Thymus (tissue), 11 donors: ENCODE measurements at regions not wholly inside any gene's neighbourhood (a gene's known extent, or its start where the extent isn't known, plus 50 kb on each side); places are given as distances from the start of the nearest gene placed in this dataset.
"Not testable (repeated sequence)": the region's sequence is repeated elsewhere in the genome, so short reads cannot be mapped to it uniquely, and the experiment has no call there.

Source experiments
- DNase-seq, 9 donors: peaks; one replicate each; pipeline ENCODE4 v3.0.0-alpha.2; 2013; ENCODE audit warnings: low spot score in 9 of 9, low read depth in 6 of 9, missing footprints in 1 of 9
- H3K27ac ChIP-seq, 2 donors: one replicate each; pipeline ENCODE4 v1.5.1; 2013; ENCODE audit warnings: control low read depth in 1 of 2, low read depth in 1 of 2, low read length in 1 of 2, mild to moderate bottlenecking in 1 of 2, moderate library complexity in 1 of 2
- H3K27me3 ChIP-seq, 2 donors: one replicate each; pipeline ENCODE4 v1.5.1; 2013; ENCODE audit warnings: low read length in 1 of 2; ENCODE audit not compliant: control insufficient read depth in 2 of 2, insufficient read depth in 1 of 2
- H3K36me3 ChIP-seq, 2 donors: one replicate each; pipeline ENCODE4 v1.5.1; 2013; ENCODE audit warnings: low read length in 1 of 2, mild to moderate bottlenecking in 1 of 2, moderate library complexity in 1 of 2; ENCODE audit not compliant: control insufficient read depth in 2 of 2, insufficient read depth in 2 of 2
- H3K4me1 ChIP-seq, 2 donors: one replicate each; pipeline ENCODE4 v1.5.1; 2013; ENCODE audit warnings: low read length in 2 of 2; ENCODE audit not compliant: control insufficient read depth in 2 of 2, insufficient read depth in 2 of 2
- H3K4me3 ChIP-seq, 2 donors: one replicate each; pipeline ENCODE4 v1.5.1; 2013; ENCODE audit warnings: low read length in 2 of 2, control low read depth in 1 of 2, mild to moderate bottlenecking in 1 of 2
- H3K9me3 ChIP-seq, 2 donors: one replicate each; pipeline ENCODE4 v1.5.1; 2013; ENCODE audit warnings: low read length in 1 of 2, mild to moderate bottlenecking in 1 of 2; ENCODE audit not compliant: control insufficient read depth in 2 of 2, insufficient read depth in 1 of 2
- WGBS: extraction: QIAGEN DNeasy Blood & Tissue Kit; methylation state at CpG from one replicate; pipeline ENCODE4 v1.1.7; 2013; 5-methylcytosine and 5-hydroxymethylcytosine counted together
- donor health status: healthy.

DNA sequence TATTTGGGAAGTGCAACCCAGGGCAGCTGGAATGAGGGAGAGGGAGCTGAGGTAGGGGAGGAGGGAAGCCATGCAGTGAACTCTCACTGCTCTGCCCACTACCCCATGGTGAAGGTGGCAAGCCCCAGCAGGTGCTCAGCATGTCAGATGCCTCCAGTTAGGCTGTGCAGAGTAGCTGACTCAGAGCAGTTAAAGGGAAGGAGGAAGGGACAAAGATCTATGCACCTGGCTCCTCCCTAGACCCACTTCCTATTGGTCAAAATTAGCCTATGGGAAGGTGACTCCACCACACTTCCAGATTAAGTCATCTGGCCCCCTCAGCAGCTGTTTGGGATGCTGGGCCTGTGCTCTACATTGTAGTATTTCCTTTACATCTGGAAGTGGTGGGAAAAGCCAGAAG lies 125.7 kb upstream of the MTPN start:
- DNase-seq = no peak
- no peaks in the 10 kb centered on the region for H3K27me3 ChIP-seq
- no peak overlapping the region for H3K4me3 ChIP-seq
- H3K36me3 ChIP-seq = no peaks in the 10 kb centered on the region
- H3K27ac ChIP-seq = no peak overlapping the region
- no peaks in the 10 kb centered on the region for H3K4me1 ChIP-seq
- peaks cover 0 to 5% of the 10 kb centered on the region in 2 donors for H3K9me3 ChIP-seq

DNA sequence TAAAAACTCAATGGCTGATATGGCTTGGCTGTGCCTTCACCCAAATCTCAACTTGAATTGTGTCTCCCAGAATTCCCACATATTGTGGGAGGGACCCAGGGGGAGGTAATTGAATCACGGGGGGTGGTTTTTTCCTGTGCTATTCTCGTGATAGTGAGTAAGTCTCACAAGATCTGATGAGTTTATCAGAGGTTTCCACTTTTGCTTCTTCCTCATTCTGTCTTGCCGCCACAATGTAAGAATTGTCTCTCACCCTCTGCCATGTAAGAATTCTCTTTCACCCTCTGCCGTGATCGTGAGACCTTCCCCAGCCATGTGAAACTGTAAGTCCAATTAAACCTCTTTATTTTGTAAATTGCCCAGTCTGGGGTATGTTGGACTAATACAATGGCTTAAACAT lies 115.6 kb upstream of the MTPN start:
- not testable (repeated sequence) for H3K27ac ChIP-seq, H3K36me3 ChIP-seq, H3K4me3 ChIP-seq, H3K4me1 ChIP-seq, H3K27me3 ChIP-seq, DNase-seq, H3K9me3 ChIP-seq
- 86% methylated on average over 5 of the region's 5 CpGs for WGBS

DNA sequence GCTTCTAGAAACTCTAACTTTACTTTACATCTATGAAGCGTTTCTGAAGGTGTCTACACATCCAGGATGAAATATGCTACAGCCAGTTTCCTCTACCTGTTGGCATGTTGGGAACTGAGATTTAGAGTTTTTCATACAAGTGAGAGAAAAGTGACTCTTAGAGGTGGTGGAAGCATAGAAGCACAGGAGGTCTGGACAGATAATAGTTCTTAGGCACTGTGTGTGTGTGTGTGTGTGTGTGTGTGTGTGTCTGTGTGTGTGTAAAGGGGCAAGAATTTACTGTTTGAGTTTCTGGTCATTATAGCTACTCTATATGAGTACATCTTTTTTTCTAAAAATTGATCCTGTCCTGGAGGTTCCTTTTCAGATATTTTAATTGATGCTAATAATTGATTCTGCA lies 110.7 kb upstream of the MTPN start:
- Histone ChIP-seq H3K27ac (no peak overlapping the region), H3K27me3 (no peaks in the 10 kb centered on the region)
- WGBS = 97% methylated on average over 1 of the region's 1 CpG

DNA sequence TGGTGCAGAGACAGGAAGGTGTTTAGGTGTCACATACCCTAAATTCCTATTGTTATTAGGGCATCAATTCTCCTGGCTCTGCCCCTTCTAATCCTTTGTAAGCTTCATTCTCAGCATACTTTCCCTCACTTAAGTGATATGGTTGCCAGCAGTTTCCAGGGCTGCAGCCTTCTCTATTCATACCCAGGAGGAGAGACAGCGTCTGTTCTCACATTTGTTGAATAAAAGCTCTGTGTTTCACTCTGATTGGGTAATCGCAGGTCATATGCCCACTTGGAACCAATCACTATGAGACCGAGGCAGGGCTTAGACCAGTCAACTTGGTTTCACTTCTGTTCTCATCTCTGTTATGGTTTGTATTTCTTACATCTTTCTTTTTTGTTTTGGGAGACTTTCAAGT lies 109.6 kb upstream of the MTPN start:
- no peaks in the 10 kb centered on the region for H3K4me1 ChIP-seq
- no peaks in the 10 kb centered on the region for H3K9me3 ChIP-seq
- H3K27me3 ChIP-seq = no peaks in the 10 kb centered on the region
- WGBS = 74% methylated on average over 3 of the region's 3 CpGs
- H3K36me3 ChIP-seq = no peaks in the 10 kb centered on the region
- peak in 1 of 9 donors; percentile 13 for DNase-seq
- no peak overlapping the region for H3K4me3 ChIP-seq
- no peak overlapping the region for H3K27ac ChIP-seq

More for the DNA sequence above, 110.7 kb upstream of the MTPN start:
- no peak for DNase-seq
- Histone ChIP-seq H3K36me3 (no peaks in the 10 kb centered on the region), H3K9me3 (no peaks in the 10 kb centered on the region), H3K4me3 (no peak overlapping the region), H3K4me1 (no peaks in the 10 kb centered on the region)

DNA sequence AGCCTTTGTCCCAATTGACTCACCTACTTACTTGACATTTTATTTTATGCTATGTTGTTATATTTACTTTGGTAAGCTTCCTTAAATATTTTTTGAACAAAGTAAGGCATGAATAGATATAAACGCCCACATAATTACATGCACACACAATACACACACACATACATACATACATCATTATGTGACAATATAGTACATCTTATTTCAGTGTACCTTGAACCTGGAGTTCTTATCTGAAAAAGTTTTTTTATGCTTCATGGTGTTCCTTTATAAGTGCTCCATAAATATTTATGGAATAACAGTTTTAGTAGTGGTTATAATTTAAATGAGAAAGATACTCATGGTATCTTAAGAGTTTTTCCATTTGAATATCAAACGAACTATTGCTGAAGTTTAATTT lies 102.8 kb upstream of the MTPN start:
- Histone ChIP-seq H3K27me3 (no peaks in the 10 kb centered on the region), H3K36me3 (no peaks in the 10 kb centered on the region), H3K4me3 (no peak overlapping the region), H3K4me1 (no peaks in the 10 kb centered on the region), H3K27ac (no peak overlapping the region), H3K9me3 (no peaks in the 10 kb centered on the region)
- WGBS = 92% methylated on average over 2 of the region's 2 CpGs
- DNase-seq = no peak

DNA sequence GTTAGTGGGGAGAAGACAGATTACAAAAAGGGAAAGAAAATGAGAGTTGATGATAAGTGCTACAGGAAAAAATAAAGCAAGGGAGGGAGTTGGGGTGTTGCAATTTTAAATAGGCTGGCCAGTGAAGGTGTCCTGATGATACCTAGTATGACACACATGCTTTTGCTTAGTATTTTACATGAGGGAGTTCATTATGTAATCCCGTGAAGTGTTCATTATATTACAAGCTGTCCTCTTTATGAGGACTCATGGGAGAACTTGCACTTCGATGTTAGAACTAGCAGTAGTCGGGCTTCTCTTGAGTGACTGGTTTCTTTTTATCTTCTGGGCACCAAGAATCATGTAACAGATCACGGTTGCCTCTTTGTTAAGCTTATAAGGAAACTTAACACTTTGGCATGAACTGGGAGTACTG lies 102.3 kb upstream of the MTPN start:
- no peak for DNase-seq
- Histone ChIP-seq H3K4me1 (no peaks in the 10 kb centered on the region), H3K27me3 (no peaks in the 10 kb centered on the region), H3K9me3 (no peaks in the 10 kb centered on the region), H3K27ac (no peak overlapping the region), H3K4me3 (no peak overlapping the region), H3K36me3 (no peaks in the 10 kb centered on the region)
- 95% methylated on average over 4 of the region's 4 CpGs for WGBS

DNA sequence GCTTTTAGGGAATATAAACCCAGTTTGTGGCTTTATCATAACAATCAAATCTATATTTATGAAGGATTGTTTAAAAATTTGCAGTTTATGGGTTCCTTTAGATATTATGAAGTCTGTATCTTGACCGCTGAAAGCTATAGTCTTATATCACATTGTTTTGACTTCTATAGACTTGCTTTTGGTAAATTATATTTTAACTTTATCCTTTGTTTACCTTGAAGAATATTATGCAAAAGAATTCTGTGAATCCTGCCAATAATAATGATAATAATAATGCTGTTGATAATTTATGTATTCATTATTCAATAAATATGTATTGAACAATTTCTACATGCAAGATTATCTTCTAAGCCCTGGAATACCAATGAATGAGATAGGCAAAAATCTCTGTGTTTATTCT lies 101.9 kb upstream of the MTPN start:
- H3K4me1 ChIP-seq = no peaks in the 10 kb centered on the region
- no peaks in the 10 kb centered on the region for H3K36me3 ChIP-seq
- no peak overlapping the region for H3K4me3 ChIP-seq
- no peak for DNase-seq
- no peaks in the 10 kb centered on the region for H3K27me3 ChIP-seq
- 98% methylated on average over 1 of the region's 1 CpG for WGBS
- H3K9me3 ChIP-seq = no peaks in the 10 kb centered on the region
- no peak overlapping the region for H3K27ac ChIP-seq

DNA sequence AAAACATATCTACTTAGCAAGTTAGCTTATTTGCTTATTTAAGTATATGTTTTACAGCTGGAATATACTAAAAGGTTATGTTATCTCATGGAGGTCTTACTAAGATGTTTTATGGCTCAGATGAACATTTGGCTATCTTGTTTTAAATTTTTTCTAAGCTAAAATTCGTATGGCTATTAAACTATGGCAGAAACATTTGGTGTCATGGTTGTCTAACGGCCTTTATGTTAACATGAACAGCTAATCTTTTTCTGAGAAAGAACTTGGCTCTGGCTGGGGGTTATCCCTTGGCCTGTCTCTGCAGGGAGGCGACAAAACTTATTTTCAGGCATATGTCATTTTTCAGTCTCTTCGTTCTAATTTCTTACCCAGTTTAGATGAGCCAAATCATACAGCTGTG lies 101.5 kb upstream of the MTPN start:
- 93% methylated on average over 4 of the region's 4 CpGs for WGBS
- Histone ChIP-seq H3K27me3 (no peaks in the 10 kb centered on the region), H3K4me1 (no peaks in the 10 kb centered on the region), H3K4me3 (no peak overlapping the region), H3K9me3 (no peaks in the 10 kb centered on the region), H3K36me3 (no peaks in the 10 kb centered on the region), H3K27ac (no peak overlapping the region)
- no peak for DNase-seq

DNA sequence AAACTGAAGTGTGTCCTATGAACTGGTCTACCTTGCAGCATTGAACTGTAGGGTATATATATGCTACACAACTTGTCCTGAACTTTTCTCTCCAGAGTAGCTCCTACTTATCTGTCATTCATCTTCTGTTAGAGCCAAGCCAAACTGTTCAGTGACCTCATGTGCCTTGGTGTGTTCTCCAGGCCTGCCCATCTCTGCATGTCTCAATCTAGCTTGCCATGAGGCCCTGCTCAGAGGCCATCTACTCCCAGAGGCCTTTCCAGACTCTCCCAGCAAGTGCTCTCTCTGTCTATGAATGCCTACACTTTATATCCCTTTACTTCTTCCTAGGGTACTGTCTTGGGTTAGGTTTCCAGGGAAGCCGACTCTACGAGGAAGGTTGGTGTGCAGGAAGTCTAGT lies 99.8 kb upstream of the MTPN start:
- WGBS = 87% methylated on average over 2 of the region's 2 CpGs

DNA sequence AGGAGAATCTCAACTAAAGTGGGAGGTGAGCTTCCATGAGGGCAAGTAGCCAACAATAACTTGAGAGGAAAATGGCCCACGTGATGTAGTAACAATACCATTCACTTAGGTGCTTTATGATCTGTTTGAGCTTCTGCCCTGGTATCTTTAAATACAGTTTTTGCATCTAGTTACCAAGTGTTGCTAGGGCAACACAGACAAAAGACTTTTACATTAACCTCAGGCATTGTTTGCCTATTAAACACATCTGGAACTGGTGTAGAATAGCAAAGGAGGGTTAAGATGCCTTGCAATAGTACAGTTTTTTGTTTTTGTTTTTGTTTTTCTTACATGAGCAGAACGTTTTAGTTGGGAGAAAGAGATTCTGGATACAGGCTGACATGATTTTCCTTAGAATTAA lies 97.7 kb upstream of the MTPN start:
- 76% methylated on average over 2 of the region's 2 CpGs for WGBS
- Histone ChIP-seq H3K4me3 (no peak overlapping the region), H3K9me3 (no peaks in the 10 kb centered on the region), H3K27me3 (no peaks in the 10 kb centered on the region), H3K4me1 (no peaks in the 10 kb centered on the region), H3K36me3 (no peaks in the 10 kb centered on the region), H3K27ac (no peak overlapping the region)
- DNase-seq = no peak

More for the DNA sequence above, 99.8 kb upstream of the MTPN start:
- H3K4me1 ChIP-seq = no peaks in the 10 kb centered on the region
- no peak overlapping the region for H3K27ac ChIP-seq
- no peak for DNase-seq
- no peaks in the 10 kb centered on the region for H3K36me3 ChIP-seq
- no peak overlapping the region for H3K4me3 ChIP-seq
- no peaks in the 10 kb centered on the region for H3K27me3 ChIP-seq
- no peaks in the 10 kb centered on the region for H3K9me3 ChIP-seq
